ENCODE measurements at regions not wholly inside any gene's neighbourhood (a gene's known extent, or its start where the extent isn't known, plus 50 kb on each side); places are given as distances from the start of the nearest gene placed in this dataset.
A peak's percentile ranks its signal among the peaks of the same experiment; 100 is the strongest.

- in situ Hi-C loops (cut with HindIII; ENCODE audit: low pct_unique_long_range_greater_than_20kb, low sequenced_read_pairs): no loop called here
- no TSS peak for BruUV-seq (replicated peaks)
- Histone ChIP-seq H3K9me3 (ENCODE audit: control insufficient read depth, insufficient read depth, low read depth, low read length) (no peaks in the 10 kb centered on the region), H3K4me3 (ENCODE audit: low read depth in 2 of 2, low read length in 2 of 2) (no peak overlapping the region), H3K4me1 (ENCODE audit: control insufficient read depth, insufficient read depth, low read length) (peaks cover 20% of the 10 kb centered on the region; the same call in 1 of the 2 replicates), H3K27me3 (ENCODE audit: control insufficient read depth, insufficient read depth, low read length) (no peaks in the 10 kb centered on the region), H3K36me3 (ENCODE audit: control insufficient read depth, insufficient read depth, low read length) (no peaks in the 10 kb centered on the region; the same call in 1 of the 2 replicates), H3K27ac (ENCODE audit: low read length) (peak overlapping the region; percentile 52)
- CTCF ChIA-PET: no interaction called here
- intact Hi-C loops (cut with micrococcal nuclease; ENCODE audit: unreplicated experiment): no loop called here
- POLR2A ChIA-PET: no interaction called here
- ATAC-seq (no peak), DNase-seq (ENCODE audit: low read depth, low spot score) (no peak)
- TF ChIP-seq TCF7L2 (IDR thresholded peaks at IDR 0.05; ENCODE audit: low read depth, low read length) (no peak), SIN3A (IDR thresholded peaks at IDR 0.05; ENCODE audit: borderline replicate concordance, insufficient read depth, low read depth, low read length) (no peak), POLR2AphosphoS5 (IDR thresholded peaks at IDR 0.05; ENCODE audit: low read depth, low read length) (no peak)
- TF ChIP-seq, protein P1, sequence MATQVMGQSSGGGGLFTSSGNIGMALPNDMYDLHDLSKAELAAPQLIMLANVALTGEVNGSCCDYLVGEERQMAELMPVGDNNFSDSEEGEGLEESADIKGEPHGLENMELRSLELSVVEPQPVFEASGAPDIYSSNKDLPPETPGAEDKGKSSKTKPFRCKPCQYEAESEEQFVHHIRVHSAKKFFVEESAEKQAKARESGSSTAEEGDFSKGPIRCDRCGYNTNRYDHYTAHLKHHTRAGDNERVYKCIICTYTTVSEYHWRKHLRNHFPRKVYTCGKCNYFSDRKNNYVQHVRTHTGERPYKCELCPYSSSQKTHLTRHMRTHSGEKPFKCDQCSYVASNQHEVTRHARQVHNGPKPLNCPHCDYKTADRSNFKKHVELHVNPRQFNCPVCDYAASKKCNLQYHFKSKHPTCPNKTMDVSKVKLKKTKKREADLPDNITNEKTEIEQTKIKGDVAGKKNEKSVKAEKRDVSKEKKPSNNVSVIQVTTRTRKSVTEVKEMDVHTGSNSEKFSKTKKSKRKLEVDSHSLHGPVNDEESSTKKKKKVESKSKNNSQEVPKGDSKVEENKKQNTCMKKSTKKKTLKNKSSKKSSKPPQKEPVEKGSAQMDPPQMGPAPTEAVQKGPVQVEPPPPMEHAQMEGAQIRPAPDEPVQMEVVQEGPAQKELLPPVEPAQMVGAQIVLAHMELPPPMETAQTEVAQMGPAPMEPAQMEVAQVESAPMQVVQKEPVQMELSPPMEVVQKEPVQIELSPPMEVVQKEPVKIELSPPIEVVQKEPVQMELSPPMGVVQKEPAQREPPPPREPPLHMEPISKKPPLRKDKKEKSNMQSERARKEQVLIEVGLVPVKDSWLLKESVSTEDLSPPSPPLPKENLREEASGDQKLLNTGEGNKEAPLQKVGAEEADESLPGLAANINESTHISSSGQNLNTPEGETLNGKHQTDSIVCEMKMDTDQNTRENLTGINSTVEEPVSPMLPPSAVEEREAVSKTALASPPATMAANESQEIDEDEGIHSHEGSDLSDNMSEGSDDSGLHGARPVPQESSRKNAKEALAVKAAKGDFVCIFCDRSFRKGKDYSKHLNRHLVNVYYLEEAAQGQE (IDR thresholded peaks at IDR 0.05; ENCODE audit: insufficient read depth in 1 of 2, low read depth in 2 of 2, low read length in 1 of 2): no peak
- TF ChIP-seq, protein P2, sequence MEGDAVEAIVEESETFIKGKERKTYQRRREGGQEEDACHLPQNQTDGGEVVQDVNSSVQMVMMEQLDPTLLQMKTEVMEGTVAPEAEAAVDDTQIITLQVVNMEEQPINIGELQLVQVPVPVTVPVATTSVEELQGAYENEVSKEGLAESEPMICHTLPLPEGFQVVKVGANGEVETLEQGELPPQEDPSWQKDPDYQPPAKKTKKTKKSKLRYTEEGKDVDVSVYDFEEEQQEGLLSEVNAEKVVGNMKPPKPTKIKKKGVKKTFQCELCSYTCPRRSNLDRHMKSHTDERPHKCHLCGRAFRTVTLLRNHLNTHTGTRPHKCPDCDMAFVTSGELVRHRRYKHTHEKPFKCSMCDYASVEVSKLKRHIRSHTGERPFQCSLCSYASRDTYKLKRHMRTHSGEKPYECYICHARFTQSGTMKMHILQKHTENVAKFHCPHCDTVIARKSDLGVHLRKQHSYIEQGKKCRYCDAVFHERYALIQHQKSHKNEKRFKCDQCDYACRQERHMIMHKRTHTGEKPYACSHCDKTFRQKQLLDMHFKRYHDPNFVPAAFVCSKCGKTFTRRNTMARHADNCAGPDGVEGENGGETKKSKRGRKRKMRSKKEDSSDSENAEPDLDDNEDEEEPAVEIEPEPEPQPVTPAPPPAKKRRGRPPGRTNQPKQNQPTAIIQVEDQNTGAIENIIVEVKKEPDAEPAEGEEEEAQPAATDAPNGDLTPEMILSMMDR (IDR thresholded peaks at IDR 0.05): no peak
Observed at GRCh38 chr15:31255732-31256377, 70.8 kb upstream of the KLF13 start.

DNA sequence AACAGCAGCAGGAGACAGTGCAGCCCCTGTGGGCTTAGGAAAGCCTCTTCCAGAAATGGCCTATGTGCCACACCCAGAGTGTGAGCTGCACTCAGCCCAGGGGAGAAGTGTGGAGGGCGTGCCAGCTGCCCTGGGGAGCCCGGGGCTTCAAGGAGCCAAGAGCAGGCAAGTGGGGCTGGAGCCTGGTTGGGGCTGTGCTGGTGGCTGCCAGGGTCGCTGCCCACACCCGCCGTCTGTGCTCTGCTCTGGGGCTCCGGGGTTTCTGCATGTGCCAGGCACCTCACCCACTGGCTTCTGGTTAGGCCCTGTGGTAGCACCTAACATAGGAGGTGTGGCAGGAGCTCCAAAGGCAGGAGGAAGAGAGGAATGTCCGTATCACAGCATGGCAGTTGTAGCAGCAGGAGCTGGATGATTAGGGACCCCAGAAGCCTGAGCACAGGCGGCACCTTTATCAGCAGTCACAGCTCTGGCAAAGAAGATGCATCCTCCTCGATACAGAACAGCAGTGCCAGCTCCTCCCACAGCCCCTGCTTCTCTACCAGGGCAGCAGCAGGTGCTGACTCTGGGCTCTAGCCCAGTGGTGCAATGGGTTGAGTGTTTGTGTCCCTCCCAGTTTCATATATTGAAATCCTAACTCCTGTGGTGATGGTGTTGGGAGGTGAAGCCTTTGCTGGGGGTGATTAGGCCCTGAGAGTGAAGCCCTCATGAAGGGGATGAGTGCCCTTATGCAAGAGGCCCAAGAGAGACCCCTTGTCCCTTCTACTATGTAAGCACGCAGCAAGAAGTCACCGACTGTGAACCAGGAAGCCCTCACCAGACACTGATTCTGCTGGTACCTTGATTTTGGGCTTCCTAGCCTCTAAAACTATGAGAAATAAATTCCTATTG is 70.0 kb upstream of the KLF13 start:
- H3K27me3 ChIP-seq (ENCODE audit: control insufficient read depth, insufficient read depth, low read length): no peaks in the 10 kb centered on the region
- POLR2A ChIA-PET: no interaction called here
- BruUV-seq (replicated peaks): no TSS peak
- H3K4me3 ChIP-seq (ENCODE audit: low read depth in 2 of 2, low read length in 2 of 2): no peak overlapping the region
- intact Hi-C loops (cut with micrococcal nuclease; ENCODE audit: unreplicated experiment) (no loop called here), in situ Hi-C loops (cut with HindIII; ENCODE audit: low pct_unique_long_range_greater_than_20kb, low sequenced_read_pairs) (no loop called here)
- no peak for ATAC-seq
- no peak for DNase-seq (ENCODE audit: low read depth, low spot score)
- H3K27ac ChIP-seq (ENCODE audit: low read length): peak overlapping the region; percentile 52
- peaks cover 17% of the 10 kb centered on the region; the same call in 1 of the 2 replicates for H3K4me1 ChIP-seq (ENCODE audit: control insufficient read depth, insufficient read depth, low read length)
- no peaks in the 10 kb centered on the region; the same call in 1 of the 2 replicates for H3K36me3 ChIP-seq (ENCODE audit: control insufficient read depth, insufficient read depth, low read length)
- H3K9me3 ChIP-seq (ENCODE audit: control insufficient read depth, insufficient read depth, low read depth, low read length): no peaks in the 10 kb centered on the region
- TF ChIP-seq, protein P2 (IDR thresholded peaks at IDR 0.05): no peak
- TF ChIP-seq SIN3A (IDR thresholded peaks at IDR 0.05; ENCODE audit: borderline replicate concordance, insufficient read depth, low read depth, low read length): no peak
- TF ChIP-seq TCF7L2 (IDR thresholded peaks at IDR 0.05; ENCODE audit: low read depth, low read length): no peak
- TF ChIP-seq, protein P1 (IDR thresholded peaks at IDR 0.05; ENCODE audit: insufficient read depth in 1 of 2, low read depth in 2 of 2, low read length in 1 of 2): no peak
- TF ChIP-seq POLR2AphosphoS5 (IDR thresholded peaks at IDR 0.05; ENCODE audit: low read depth, low read length): no peak
- CTCF ChIA-PET: no interaction called here

Data from Panc1 (cell line).